ENCODE measurements at regions not wholly inside any gene's neighbourhood (a gene's known extent, or its start where the extent isn't known, plus 50 kb on each side); places are given as distances from the start of the nearest gene placed in this dataset.

DNA sequence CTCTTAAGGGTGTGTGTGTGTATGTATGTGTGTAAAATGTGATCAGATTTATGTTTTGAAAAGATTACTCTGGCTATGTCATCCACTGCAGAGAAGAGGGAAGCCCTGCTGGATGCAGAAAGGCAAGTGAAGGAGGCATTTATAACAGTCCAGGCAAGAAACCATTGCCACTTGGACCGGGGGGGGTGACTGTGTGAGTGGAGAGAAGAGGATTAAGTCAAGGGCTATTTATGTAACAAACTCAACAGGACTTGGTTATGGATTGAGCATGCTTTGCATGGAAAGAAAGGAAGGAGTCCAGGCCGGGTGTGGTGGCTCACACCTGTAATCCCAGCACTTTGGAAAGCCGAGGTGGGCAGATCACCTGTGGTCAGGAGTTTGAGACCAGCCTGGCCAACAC lies 143.0 kb downstream of the URB2 start:
- no peaks in the 10 kb centered on the region for H3K27me3 ChIP-seq (ENCODE audit: insufficient read depth, low read depth, low read length)
- no peak overlapping the region for H2AFZ ChIP-seq (ENCODE audit: low read depth, low read length)
- no peak overlapping the region for H3K9ac ChIP-seq (ENCODE audit: low read length)
- no peak overlapping the region for H3K27ac ChIP-seq (ENCODE audit: low read length)
- H3K9me3 ChIP-seq (ENCODE audit: low read length), result no peaks in the 10 kb centered on the region
- no peaks in the 10 kb centered on the region for H3F3A ChIP-seq (ENCODE audit: insufficient read depth, low read length, poor library complexity, severe bottlenecking)
- no peaks in the 10 kb centered on the region for H3K9me2 ChIP-seq (ENCODE audit: insufficient read depth, low read length)
- no peaks in the 10 kb centered on the region for H3K36me3 ChIP-seq (ENCODE audit: insufficient read depth, low read length)
- no peaks in the 10 kb centered on the region for H3K79me2 ChIP-seq (replicated peaks; ENCODE audit: insufficient read depth, low read length)
- H3K4me3 ChIP-seq (ENCODE audit: low read length), result no peak overlapping the region
- H3K4me2 ChIP-seq (ENCODE audit: low read length), result no peak overlapping the region
- TF ChIP-seq, protein P1, sequence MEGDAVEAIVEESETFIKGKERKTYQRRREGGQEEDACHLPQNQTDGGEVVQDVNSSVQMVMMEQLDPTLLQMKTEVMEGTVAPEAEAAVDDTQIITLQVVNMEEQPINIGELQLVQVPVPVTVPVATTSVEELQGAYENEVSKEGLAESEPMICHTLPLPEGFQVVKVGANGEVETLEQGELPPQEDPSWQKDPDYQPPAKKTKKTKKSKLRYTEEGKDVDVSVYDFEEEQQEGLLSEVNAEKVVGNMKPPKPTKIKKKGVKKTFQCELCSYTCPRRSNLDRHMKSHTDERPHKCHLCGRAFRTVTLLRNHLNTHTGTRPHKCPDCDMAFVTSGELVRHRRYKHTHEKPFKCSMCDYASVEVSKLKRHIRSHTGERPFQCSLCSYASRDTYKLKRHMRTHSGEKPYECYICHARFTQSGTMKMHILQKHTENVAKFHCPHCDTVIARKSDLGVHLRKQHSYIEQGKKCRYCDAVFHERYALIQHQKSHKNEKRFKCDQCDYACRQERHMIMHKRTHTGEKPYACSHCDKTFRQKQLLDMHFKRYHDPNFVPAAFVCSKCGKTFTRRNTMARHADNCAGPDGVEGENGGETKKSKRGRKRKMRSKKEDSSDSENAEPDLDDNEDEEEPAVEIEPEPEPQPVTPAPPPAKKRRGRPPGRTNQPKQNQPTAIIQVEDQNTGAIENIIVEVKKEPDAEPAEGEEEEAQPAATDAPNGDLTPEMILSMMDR (IDR thresholded peaks at IDR 0.05; ENCODE audit: poor library complexity, severe bottlenecking), result no peak
- TF ChIP-seq POLR2AphosphoS5 (IDR thresholded peaks at IDR 0.05), result no peak
- TF ChIP-seq, protein P2, sequence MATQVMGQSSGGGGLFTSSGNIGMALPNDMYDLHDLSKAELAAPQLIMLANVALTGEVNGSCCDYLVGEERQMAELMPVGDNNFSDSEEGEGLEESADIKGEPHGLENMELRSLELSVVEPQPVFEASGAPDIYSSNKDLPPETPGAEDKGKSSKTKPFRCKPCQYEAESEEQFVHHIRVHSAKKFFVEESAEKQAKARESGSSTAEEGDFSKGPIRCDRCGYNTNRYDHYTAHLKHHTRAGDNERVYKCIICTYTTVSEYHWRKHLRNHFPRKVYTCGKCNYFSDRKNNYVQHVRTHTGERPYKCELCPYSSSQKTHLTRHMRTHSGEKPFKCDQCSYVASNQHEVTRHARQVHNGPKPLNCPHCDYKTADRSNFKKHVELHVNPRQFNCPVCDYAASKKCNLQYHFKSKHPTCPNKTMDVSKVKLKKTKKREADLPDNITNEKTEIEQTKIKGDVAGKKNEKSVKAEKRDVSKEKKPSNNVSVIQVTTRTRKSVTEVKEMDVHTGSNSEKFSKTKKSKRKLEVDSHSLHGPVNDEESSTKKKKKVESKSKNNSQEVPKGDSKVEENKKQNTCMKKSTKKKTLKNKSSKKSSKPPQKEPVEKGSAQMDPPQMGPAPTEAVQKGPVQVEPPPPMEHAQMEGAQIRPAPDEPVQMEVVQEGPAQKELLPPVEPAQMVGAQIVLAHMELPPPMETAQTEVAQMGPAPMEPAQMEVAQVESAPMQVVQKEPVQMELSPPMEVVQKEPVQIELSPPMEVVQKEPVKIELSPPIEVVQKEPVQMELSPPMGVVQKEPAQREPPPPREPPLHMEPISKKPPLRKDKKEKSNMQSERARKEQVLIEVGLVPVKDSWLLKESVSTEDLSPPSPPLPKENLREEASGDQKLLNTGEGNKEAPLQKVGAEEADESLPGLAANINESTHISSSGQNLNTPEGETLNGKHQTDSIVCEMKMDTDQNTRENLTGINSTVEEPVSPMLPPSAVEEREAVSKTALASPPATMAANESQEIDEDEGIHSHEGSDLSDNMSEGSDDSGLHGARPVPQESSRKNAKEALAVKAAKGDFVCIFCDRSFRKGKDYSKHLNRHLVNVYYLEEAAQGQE (IDR thresholded peaks at IDR 0.05; ENCODE audit: borderline replicate concordance), result no peak
- no peak for TF ChIP-seq RAD21 (conservative IDR thresholded peaks at IDR 0.05)
- no peak for TF ChIP-seq EP300 (conservative IDR thresholded peaks at IDR 0.05; ENCODE audit: poor library complexity, severe bottlenecking)
- no peak for TF ChIP-seq SMC3 (conservative IDR thresholded peaks at IDR 0.05; ENCODE audit: poor library complexity)
- no peak for TF ChIP-seq TAF1 (IDR thresholded peaks at IDR 0.05; ENCODE audit: low read depth)
- TF ChIP-seq EZH2 (IDR thresholded peaks at IDR 0.05; ENCODE audit: borderline replicate concordance, insufficient read depth, low read length, poor library complexity, severe bottlenecking), result no peak
- no peak for TF ChIP-seq MXI1 (conservative IDR thresholded peaks at IDR 0.05; ENCODE audit: poor library complexity, severe bottlenecking)
- H4K20me1 ChIP-seq (ENCODE audit: insufficient read depth), result no peaks in the 10 kb centered on the region

DNA sequence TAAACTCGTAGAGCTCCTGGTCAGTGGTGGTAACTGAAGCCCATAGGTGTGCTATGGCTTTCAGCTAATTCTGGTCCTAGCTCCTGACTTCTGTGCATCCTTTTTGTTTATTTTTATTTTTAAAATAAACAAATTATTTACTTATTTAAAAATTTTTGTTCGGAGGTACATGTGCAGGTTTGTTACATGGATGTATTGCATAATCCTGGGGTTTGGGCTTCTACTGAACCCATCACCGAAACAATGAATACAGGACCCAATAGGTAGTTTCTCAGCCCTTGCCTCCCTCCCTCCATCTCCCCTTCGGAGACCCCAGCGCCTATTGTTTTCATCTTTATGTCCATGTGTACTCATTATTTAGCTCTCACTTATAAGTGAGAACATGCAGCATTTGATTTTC lies 143.8 kb downstream of the URB2 start:
- H3K27ac ChIP-seq (ENCODE audit: low read length), result no peak overlapping the region
- no peak overlapping the region for H3K4me2 ChIP-seq (ENCODE audit: low read length)
- H3K27me3 ChIP-seq (ENCODE audit: insufficient read depth, low read depth, low read length), result no peaks in the 10 kb centered on the region
- no peaks in the 10 kb centered on the region for H3K36me3 ChIP-seq (ENCODE audit: insufficient read depth, low read length)
- no peaks in the 10 kb centered on the region for H4K20me1 ChIP-seq (ENCODE audit: insufficient read depth)
- no peaks in the 10 kb centered on the region for H3K9me3 ChIP-seq (ENCODE audit: low read length)
- H3K4me3 ChIP-seq (ENCODE audit: low read length), result no peak overlapping the region
- no peaks in the 10 kb centered on the region for H3K9me2 ChIP-seq (ENCODE audit: insufficient read depth, low read length)
- no peak for TF ChIP-seq EP300 (conservative IDR thresholded peaks at IDR 0.05; ENCODE audit: poor library complexity, severe bottlenecking)
- no peaks in the 10 kb centered on the region for H3F3A ChIP-seq (ENCODE audit: insufficient read depth, low read length, poor library complexity, severe bottlenecking)
- no peaks in the 10 kb centered on the region for H3K79me2 ChIP-seq (replicated peaks; ENCODE audit: insufficient read depth, low read length)
- no peak overlapping the region for H2AFZ ChIP-seq (ENCODE audit: low read depth, low read length)
- no peak overlapping the region for H3K9ac ChIP-seq (ENCODE audit: low read length)

DNA sequence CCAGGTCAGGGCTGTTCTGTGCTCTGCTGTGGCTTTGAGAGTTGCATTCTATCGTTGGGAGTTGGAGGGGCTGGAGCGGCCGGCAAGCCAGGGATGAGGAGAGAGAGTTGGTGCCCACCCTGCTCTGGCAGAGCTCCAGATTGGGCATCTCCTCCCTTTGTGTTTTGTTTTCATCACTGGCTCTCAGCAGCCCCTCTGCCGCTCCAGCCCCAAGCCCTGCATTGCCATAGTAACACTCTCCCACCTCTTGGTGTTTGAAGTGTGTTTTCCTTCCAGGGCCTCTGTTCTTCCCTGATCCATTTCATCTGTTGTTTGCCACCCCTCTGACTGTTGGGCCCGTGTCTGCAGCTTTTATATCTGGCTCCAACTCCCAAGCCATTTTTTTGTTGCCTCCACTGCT lies 152.7 kb downstream of the URB2 start:
- no peak overlapping the region for H3K4me3 ChIP-seq (ENCODE audit: low read length)
- TF ChIP-seq TAF1 (IDR thresholded peaks at IDR 0.05; ENCODE audit: low read depth) (no peak), RAD21 (conservative IDR thresholded peaks at IDR 0.05) (no peak), SMC3 (conservative IDR thresholded peaks at IDR 0.05; ENCODE audit: poor library complexity) (no peak), MXI1 (conservative IDR thresholded peaks at IDR 0.05; ENCODE audit: poor library complexity, severe bottlenecking) (no peak), POLR2AphosphoS5 (IDR thresholded peaks at IDR 0.05) (no peak), EP300 (conservative IDR thresholded peaks at IDR 0.05; ENCODE audit: poor library complexity, severe bottlenecking) (no peak), EZH2 (IDR thresholded peaks at IDR 0.05; ENCODE audit: borderline replicate concordance, insufficient read depth, low read length, poor library complexity, severe bottlenecking) (no peak)
- TF ChIP-seq, protein P2 (IDR thresholded peaks at IDR 0.05; ENCODE audit: borderline replicate concordance), result no peak
- TF ChIP-seq, protein P1 (IDR thresholded peaks at IDR 0.05; ENCODE audit: poor library complexity, severe bottlenecking), result no peak
- H4K20me1 ChIP-seq (ENCODE audit: insufficient read depth), result no peaks in the 10 kb centered on the region
- H3K27ac ChIP-seq (ENCODE audit: low read length), result no peak overlapping the region
- H3K36me3 ChIP-seq (ENCODE audit: insufficient read depth, low read length), result no peaks in the 10 kb centered on the region
- H3K9me2 ChIP-seq (ENCODE audit: insufficient read depth, low read length), result no peaks in the 10 kb centered on the region
- no peak overlapping the region for H2AFZ ChIP-seq (ENCODE audit: low read depth, low read length)
- no peaks in the 10 kb centered on the region for H3F3A ChIP-seq (ENCODE audit: insufficient read depth, low read length, poor library complexity, severe bottlenecking)
- no peaks in the 10 kb centered on the region for H3K9me3 ChIP-seq (ENCODE audit: low read length)
- H3K4me2 ChIP-seq (ENCODE audit: low read length), result no peak overlapping the region
- H3K27me3 ChIP-seq (ENCODE audit: insufficient read depth, low read depth, low read length), result no peaks in the 10 kb centered on the region
- H3K9ac ChIP-seq (ENCODE audit: low read length), result no peak overlapping the region
- no peaks in the 10 kb centered on the region for H3K79me2 ChIP-seq (replicated peaks; ENCODE audit: insufficient read depth, low read length)
